ENCODE measurements at regions not wholly inside any gene's neighbourhood (a gene's known extent, or its start where the extent isn't known, plus 50 kb on each side); places are given as distances from the start of the nearest gene placed in this dataset.
"Not testable (repeated sequence)": the region's sequence is repeated elsewhere in the genome, so short reads cannot be mapped to it uniquely, and the experiment has no call there.

DNA sequence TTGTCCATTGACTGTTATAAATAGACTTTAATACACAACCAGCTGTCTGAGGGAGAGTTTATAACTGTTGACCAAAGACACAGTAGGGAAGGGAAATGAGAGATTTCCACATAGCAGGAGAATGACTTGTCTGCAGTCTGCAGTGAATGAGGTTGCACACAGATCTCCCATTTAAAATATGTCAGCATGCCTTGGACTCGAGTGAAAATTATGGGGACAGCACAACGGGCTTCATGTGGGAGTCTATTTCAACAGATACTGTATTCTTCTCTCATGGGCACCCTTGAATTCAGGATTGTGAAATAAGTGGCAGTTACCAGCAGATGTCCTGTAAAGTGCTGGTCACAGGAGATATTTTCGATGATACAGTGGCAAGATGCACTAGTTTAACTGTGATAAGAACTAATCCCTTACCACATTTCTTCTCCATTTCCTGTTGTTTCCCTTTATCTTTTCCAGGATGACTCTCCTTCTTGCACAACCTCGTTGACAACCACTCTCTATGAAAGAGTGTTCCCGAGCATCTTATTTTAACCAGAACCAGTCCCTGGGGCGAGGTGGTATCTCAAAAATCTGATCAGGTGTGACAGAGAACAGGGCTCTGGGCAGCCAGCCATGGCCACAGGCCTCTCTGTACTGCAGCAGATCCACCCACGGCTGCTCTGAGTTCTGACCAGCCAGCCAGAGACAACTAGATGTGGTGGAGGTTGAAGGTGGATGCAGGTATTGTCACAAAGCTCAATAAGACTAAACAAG is 51.5 kb upstream of the MAP3K1 start:
- DNase-seq (ENCODE audit: low spot score) = no peak

DNA sequence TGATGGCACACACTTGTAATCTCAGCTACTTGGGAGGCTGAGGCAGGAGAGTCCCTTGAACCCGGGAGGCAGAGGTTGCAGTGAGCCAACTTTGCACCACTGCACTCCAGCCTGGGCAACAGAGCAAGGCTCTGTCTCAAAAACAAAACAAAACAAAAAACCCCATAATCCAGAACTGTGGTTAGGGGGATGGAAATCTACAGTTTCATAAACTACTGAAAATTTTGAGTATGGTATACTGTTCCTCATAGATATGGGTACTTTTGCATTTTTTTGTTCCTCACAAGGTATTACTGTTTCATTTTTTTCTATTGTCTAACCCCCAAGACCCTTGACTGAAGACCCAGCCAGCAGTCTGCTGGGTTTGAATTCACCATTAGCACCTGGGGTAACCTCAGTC is 52.2 kb upstream of the MAP3K1 start:
- no peak for DNase-seq (ENCODE audit: low spot score)

DNA sequence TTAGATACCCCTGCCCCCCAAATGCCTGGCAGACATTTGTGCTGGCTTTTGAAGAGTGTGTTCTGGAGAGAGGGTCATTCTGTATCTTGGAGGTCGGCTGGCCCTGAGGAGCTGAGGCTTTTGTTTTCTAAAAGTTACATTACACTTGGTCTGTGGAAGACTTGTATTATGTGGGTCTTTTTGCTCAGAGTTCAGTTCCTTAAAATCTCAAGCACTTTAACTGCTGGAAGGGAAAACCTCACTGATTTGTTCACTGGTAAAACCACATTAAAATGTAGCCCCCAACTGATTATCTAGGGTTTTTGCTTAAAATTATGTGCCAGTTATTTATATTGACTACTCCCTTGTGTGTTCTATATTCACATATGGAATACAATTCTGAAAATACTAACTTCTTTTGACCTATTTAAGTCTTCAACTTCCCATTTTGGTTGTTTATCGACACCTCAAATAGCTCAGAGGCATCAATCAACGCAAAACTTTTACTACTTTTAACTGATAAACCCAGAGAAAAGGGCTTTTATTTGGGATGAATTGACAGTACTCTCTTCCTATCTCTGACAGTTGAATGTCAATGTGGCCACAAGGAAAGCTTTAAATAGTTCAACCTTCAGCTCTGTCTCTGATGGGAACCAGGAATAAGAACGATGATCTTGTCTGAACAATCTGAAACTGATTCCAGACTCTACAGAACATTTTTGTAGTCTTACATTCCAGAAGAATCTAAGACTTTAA is 54.0 kb upstream of the MAP3K1 start:
- no peak for DNase-seq (ENCODE audit: low spot score)

DNA sequence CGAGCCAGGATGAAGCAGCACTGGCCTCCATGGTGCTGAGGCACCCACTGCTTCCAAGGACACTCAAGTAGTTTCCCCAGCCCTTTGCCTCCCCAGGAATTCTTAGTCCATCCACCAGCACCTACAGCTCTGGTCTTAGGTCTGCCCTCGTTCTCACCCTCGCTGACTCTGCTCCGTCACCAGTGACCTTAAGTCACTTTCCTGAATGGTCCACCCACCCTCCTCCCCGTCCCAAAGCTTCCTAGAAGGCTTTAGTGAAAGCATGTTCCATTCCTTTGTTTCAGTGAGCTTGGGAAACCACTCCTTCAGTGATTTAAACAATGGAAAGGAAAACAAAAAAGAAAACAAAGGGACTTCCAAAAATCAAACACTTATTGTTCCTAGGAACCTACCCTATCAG is 54.6 kb upstream of the MAP3K1 start:
- DNase-seq (ENCODE audit: low spot score) = no peak

DNA sequence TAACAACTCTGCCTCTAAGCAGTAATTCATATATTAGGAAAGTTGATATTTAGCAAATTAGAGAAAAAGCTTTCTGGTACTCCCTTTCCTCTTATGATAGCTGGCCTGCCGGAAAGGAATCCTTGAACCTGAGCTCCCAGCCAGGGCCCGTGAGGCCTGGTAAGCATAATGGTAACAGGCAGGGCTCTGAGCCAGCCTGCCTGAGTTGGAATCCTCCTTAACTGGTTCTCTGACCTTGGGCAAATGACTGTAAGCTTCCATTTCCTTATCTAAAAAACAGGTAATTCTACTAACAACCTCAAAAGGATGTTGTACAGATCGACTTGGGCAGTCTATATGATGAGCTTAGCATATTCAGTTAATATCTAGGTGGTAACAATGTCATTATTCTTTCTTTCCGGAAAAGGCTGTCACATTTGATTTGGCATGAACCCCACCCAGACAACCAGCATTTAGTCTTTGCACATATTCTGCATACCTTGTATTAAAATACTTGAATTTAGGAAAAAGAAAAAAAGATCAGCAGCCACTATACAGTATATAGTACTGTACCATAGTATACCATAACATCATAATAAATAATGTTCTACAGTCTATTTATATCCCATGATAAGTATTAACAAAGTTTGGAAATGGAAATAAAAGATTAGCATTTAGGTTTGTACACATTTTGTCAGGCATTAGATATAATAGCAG is 55.7 kb upstream of the MAP3K1 start:
- no peak for DNase-seq (ENCODE audit: low spot score)

DNA sequence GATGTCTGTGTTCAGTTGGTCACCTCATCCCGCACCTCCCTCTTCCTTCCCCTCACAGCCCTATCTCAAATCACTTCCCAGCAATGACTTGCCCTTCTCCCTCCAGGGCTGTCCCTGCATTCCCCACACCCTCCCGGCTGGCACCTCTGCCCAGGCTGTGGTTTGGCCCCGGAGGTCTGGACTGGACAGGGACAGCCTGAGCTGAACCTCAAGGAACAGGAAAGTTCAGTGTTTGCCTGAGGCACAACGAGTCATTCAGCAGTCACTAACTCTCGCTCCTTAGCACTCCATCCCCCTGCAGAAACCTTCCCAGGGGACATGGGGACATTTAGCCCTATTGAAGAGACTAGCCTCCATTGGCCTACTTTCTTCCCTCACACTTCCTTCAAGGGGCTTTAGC is 58.3 kb upstream of the MAP3K1 start:
- no peak for DNase-seq (ENCODE audit: low spot score)

DNA sequence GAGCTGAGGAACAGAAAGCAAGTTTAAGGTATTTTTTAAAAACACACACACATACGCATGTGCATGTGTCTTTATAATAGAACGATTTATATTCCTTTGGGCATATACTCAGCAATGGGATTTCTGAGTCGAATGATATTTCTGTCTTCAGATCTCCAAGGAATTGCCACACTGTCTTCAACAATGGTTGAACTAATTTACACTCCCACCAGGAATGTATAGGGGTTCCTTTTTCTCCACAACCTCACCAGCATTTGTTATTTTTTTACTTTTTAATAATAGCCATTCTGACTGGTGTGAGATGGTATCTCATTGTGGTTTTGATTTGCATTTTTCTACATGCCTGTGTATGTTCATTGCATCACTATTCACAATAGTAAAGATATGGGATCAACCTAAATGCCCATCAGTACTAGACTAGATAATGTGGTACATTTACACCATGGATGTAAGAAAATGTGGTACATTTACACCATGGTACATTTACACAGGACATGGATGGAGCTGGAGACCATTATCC is 60.3 kb upstream of the MAP3K1 start:
- DNase-seq (ENCODE audit: low spot score) = no peak

DNA sequence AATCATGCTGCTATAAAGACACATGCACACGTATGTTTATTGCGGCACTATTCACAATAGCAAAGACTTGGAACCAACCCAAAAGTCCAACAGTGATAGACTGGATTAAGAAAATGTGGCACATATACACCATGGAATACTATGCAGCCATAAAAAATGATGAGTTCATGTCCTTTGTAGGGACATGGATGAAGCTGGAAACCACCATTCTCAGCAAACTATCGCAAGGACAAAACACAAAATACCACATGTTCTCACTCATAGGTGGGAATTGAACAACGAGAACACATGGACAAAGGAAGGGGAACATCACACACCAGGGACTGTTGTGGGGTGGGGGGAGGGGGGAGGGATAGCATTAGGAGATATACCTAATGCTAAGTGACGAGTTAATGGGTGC is 61.8 kb upstream of the MAP3K1 start:
- DNase-seq (ENCODE audit: low spot score) = not testable (repeated sequence)

DNA sequence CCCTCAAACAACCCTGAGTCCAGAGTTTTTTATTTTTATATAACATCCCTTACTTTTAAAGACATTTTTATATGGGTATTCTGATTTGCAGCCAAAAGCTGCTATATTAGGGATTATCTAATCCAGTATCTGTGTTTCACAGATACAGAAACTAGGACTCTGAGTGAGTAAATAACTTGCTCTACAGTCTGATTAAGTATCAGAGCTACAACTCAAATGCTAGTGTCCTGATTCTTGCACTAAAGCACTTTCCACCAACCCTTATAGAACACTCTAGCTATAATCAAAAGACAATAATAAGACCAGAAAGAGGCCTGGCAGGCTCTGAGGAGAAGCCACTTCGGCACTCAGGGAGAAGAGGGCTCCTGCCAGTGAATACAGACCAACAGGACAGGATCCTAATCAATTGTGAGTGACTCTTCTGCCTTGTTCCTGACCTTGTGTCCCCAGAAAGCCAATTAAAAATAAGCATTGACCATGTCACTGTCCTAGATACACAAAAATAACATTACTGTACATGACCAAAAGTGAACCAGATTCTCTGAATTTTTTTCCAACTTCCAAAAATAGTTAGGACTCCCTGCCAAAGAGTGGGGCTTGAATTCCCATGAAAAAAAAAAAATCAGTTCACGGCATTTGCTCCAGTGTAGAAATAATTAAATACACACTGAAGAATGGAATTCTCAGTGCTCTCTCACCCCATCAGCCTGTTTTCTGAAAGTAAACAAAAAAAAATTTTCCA is 63.6 kb upstream of the MAP3K1 start:
- no peak for DNase-seq (ENCODE audit: low spot score)

DNA sequence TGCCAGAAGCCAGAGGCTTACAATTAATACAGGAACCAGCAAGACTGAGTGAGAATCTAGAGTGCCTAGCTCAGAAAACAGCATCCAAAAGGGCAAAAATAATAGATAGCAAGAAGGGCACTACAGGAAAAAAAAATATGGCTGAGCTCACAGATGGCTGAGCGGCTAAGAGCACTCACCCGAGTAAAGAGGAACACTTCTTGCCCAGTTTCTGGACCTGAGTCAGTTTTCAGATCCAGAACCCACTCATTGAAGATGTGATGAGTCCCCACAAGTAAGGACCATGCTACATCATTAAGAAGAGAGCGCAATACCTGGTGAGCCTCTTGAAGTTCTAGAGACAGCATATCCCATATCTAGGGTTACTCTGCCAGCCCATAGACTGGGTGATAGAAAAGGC is 65.5 kb upstream of the MAP3K1 start:
- DNase-seq (ENCODE audit: low spot score) = no peak

DNA sequence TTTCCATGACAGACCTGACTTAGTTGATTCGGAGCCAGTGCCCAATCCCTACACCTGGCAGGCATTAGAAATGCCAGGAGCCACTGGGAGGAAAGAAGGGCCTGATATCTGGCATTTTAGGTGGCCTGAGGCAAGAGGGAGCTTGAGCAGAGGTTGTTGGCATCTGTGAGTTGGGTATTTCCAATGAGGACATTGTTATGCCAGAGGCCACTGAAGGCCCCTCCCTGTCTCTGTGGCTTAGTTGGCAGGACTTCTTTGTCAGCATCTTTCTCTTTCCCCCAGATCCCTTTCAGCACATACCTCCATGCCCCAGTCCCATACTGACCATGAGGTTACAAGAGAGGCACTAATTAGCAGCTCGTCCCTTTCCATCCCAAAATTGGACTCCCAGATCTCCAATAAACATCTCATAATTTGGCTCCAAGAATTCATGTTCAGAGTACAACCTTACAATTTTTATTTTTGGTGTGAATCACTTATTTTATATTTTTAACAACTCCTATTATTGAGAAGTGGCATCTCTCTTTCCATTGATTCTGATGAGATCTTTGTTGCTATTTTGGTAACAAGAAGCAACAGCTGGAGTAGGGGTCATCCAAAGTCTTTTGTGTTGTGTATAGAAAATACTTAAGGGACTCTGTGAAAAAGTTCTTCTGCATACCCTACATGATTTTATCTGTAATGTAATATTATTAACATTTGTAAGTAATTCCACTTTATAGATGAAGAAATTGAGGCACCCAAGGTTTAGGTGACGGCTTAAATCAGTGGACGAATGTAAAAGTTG is 68.6 kb upstream of the MAP3K1 start:
- DNase-seq (ENCODE audit: low spot score) = no peak

DNA sequence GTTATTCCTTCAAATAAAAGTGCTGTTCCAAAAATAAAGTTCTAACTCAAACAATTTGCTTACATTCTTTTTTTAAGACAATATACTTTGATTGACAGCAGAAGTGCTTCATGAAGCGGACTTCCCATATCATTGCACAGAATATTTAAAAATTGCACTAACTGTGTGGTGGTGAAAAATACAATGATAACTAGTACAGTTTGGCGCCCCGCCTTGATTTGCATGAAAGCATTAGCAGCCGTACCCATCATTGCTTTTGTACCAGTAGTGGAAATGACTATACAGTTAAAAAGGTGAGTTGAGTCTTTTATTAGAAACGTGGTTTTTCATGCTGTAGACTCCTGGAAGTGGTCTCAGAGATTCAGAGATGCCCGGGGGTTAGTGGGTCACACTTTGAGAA is 69.5 kb upstream of the MAP3K1 start:
- DNase-seq (ENCODE audit: low spot score) = no peak

DNA sequence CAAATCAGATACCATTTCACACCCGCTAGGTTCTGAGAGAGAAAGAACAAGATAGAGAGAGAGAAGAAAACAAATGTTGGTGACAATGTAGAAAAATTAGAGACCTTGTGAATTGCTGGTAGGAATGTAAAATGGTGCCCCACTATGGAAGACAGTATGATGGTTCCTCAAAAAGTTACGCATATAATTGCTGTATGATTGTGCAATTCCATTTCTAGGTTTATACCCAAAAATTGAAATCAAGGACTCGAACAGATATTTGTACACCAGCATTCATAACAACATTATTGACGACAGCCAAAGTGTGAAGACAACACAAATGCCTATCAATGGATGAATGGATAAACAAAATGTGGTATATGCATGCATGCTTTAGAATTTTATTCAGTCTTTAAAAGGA is 74.5 kb upstream of the MAP3K1 start:
- no peak for DNase-seq (ENCODE audit: low spot score)

DNA sequence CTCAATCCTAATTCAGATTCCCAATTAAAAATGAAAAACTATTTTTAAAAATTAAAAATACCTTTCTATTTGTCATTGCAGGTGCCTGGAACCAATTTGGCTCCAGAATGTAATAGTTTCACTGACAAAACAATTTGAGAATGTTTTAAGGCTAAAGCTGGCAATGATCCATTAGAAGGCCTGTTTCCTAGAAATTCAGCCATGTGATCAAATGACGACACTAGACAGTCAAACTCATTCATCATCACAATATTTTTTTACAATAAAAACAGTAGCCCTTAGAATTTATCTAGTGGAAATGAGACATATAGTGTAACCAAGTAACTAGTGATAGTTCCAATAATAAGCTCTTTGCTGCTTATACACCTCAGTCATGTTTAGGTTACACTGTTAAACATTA is 75.4 kb upstream of the MAP3K1 start:
- DNase-seq (ENCODE audit: low spot score) = no peak

DNA sequence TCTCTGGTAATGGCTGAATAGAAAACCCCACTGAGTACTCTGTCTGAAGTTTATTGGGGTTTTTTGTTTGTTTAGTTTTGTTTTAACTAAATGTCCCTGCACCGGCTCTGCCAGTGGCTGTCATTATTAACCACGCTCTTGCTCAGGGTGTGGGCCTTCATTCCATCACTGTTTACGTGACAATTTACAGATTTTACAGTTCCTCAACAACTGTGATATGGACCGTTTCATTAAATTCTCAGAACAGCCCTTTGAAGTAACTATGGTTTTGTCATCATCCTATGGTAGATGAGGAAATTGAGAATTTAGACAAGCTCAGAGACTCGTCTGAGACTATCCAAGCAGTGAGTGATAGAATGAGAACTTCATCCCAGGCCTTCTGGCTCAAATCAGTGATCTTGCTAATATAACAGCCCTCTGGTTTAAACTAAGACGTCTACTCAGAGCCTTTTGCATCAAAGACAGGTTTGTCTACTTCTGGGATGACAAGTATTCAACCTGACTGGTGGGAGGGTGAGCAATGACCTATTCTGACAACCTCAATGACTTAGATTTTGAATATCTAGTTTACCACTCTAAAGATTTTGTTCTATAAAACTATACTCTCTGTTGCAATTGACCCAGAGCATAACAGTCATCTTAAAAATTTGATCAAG is 77.3 kb upstream of the MAP3K1 start:
- DNase-seq (ENCODE audit: low spot score) = no peak

DNA sequence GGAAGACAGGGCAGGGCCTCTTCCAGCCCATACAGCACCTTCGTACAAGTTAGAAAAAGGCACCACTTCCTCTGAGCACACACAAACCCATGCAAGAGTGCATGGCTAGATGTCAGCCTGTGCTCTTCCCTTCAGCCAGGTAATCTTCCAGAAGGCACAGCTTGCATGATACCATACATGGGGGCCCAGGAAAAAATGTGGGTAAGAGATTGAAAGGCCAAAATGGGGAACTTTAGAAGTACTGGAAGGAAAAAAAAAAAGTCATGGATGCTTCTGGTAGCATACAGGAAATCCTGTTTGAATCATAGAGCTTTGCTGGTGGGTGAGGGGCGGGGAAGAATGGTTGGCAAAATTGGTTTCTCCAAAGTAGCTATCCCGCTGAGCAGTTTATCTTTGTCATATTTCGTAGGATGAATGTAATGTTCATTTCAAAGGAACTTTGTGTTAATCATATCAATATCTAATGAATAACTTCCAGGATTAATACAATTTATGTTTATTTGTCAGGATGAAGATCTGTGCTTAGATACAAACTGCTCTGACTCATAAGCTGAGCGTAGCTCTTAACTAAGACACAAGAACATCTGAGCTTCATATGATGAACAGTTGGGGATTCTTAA is 78.2 kb upstream of the MAP3K1 start:
- DNase-seq (ENCODE audit: low spot score) = no peak

DNA sequence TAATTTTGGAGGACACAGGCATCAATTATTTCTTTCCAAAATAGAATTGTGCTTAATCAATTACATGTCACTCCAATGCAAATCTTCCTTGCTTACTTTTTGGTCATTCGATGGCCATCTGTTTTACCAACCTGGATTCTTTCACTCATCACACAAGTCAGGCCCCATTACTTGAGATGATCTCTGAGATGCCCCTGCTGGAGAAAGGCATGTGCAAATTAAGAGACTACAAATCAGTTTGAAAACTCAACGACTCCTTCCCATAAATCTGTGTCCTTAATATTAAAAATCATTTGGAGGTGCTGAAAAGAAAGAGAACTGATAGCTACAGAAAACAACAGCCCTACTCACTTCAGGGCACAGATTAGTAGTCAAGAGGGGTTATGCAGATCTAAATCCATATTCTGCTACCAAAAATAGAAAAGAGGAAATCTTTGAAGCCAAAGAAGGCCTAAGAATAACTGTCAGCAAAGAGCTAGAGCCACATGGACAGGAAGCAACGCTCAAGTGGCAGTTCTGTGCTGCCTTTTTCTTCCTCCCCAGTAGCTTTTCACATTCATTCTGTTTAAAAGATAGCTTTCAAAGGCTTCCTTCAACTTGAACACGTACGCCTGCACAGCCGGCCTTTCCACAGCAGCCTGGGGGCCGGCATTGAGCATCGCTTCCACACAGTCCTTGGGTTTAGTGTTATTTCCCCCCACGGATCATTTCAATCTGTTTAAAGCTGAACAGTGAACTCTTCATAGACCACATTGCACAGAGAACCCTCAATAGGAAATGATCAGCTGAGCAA is 79.3 kb upstream of the MAP3K1 start:
- no peak for DNase-seq (ENCODE audit: low spot score)

DNA sequence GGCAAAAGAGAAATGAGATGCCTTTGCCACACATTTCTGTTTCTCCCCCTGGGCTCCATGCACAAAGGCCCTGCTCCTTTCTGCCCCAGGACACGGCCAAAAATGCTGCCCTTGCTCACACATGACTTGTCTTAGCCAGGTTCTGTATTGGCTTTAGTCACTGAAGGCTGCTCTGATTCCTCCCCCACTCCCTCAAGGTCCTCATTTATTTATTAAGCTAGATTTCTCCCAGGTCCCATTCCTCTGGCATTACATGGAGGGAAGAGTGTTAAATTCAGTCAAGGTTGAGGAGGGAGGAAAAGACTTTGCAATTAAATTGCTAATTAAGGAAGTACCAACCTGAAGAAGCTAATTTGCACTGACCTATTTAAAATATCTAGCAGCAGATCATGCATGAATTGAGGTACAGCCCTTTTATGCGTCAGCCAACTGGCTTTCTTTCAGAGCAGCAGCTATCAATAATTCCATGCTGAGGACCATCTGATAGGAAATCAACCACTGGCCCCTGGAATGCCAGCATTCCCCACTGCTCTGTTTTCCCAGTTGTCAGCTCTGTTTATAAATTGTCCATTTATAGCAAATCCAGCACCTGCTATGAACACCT is 81.2 kb upstream of the MAP3K1 start:
- no peak for DNase-seq (ENCODE audit: low spot score)

DNA sequence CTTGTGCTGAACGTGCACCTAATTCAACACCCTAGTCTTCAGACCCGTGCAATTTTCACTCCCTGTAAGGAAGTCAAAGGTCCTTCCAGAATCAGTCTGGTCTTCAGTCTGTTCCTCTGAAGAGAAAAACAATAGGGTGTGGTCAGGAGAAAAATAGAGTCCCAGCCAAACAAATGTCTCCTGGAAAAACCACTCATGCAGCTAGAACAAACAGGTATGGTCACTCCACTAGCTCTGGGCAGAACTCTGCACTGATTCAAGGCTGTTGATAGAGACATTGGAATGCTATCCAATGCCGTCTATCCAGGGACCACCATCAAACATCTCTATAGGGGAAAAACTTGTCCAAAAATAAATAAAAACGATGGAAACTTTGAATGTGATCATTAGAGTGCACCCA is 81.8 kb upstream of the MAP3K1 start:
- no peak for DNase-seq (ENCODE audit: low spot score)

Measured in H4 (cell line).